Activated CD8-positive, alpha-beta memory T cell treated with anti-CD3 and anti-CD28 coated beads, Interleukin-2, amount 50 U/mL, for 24 hours (primary cell): ENCODE measurements at regions not wholly inside any gene's neighbourhood (a gene's known extent, or its start where the extent isn't known, plus 50 kb on each side); places are given as distances from the start of the nearest gene placed in this dataset.
"Not testable (repeated sequence)": the region's sequence is repeated elsewhere in the genome, so short reads cannot be mapped to it uniquely, and the experiment has no call there.

ENCODE experiments used
- DNase-seq: peaks from one replicate; pipeline ENCODE4 v3.0.0-alpha.2; 2020; ENCODE audit errors: extremely low read depth

DNA sequence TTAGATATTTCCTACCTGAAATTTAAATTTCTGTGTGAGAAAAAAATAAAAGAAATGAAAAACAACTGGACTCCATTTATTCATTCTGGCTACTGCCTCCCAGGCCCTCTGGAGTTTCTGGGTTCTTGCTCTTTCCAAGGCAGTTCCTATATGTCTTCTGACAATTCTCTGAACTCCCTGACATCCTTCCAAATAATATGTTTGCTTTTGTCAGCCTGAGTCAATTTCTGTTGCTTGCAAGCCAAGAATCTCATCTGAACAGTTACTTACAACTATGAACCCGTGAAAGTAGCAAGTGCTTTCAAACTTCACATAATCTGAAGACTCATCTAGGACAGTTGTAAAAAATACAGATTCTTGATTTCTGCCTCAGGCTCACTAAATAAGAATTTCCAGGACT lies 216.7 kb upstream of the NPVF start:
- DNase-seq, result no peak

DNA sequence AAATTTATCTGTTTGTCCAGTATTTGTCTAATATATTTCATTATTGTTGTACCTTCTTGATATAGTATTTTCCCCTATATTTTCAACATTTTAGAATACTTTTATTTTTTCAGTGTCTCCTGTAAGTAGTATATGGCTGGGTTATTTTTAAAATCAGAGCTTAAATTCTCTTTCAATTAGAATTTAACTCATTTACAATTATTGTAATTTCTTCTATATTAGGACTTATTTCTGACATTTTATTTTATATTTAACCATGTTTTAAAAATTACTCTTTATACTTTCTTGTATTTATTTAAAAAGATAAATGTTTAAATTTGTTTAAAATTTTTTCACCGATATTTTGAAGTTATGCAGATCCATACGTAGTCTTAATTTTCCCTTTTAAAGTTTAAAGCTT lies 220.0 kb upstream of the NPVF start:
- no peak for DNase-seq

DNA sequence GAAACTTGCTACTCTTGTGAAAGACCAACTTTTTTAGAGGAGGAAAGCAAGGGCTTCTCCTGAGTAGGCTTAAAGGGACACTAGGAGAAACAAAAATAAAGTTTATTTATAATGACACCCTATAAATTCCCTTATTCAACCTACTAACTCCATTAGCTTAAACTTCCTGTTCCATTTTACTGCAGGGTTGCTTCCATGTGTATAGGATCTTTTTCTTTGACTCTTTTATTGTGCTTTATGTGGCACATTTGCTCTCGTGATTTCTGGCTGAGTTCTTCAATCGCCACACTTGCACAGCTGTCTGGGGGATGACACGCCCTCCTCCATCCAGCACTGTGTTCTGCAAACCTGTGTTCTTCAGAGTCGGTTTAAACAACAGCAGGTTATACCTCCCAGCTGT lies 225.7 kb upstream of the NPVF start:
- no peak for DNase-seq

DNA sequence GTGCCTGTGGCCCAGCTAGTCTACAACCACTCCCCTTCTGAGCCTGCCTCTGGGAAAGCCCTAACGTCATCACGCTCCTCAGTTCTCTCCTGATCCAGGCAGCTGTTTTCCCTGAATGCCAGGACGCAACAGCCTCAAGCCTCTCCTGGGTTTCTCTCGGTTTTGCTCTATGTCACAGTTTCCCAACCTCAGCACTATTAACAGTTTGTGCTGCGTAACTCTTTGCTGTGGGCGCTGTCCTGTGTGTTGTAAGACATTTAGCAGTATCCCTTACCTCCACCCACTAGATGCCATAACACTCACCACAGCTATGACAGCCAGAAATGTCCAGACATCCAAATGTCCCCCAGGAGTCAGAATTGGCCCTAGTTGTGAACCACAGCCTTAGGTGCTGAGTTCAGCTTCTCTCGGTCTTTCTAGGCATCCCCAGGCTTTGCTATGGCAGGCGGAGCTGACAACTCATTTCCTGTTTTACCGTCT lies 226.3 kb upstream of the NPVF start:
- no peak for DNase-seq

DNA sequence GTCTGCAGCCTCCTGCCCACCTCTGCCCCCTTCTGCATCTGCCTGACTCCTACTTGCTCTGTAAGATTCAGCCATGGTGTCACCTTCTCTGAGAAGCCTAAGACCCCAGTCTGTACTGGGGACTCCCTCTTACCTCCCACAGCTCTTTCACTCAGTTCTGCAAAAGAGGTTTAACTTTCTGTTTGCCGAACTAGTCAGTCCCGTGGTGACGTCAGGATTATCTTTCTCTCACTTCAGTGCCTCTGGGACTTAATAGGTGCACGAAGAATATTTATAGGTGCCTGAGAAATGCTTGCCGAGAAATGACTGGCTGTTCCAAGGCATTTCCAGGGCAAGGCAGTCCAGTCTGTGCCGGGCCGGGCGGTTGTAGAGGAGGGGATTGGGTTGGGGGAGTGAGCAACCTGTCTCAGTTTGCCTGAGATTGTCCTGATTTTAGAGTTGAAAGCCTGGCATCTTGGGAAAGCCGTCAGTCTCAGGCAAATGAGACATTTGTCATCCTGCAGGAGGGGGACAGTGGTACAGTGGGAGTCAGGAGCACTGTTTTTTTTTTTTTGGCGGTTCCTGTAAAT lies 227.5 kb upstream of the NPVF start:
- no peak for DNase-seq

DNA sequence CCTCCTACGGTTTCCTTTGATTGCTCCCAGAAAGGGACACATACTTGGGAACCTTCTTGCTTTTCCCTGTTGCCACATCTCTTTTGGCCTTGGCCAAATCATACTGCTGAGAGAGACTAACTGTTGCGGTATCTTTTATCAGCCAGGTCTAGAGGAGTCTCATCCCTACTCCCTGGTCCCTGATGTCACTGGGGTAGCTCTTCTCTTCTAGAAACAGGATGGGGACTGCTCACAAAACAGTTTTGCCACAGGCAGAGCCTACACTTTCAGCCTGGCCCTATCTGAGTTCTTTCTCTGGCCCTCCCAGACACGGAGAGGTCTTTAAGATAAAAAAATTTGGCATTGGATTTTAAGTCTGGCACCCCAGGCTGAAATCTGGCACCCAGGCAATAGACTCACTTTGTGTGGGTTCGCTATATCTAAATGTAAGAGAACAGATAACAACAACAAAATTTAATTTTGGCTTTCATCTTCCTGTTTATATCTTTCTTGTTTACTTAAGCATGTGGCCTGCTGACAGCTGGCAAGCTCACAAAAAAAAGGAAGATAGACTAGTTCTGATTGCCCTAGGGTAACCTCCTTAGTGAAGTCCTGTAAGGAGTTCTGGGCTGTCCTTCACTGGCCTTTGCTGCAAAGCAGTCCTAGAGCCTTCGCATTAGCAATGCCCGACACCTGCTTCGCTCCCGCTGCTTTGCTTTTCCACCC lies 228.3 kb upstream of the NPVF start:
- no peak for DNase-seq

DNA sequence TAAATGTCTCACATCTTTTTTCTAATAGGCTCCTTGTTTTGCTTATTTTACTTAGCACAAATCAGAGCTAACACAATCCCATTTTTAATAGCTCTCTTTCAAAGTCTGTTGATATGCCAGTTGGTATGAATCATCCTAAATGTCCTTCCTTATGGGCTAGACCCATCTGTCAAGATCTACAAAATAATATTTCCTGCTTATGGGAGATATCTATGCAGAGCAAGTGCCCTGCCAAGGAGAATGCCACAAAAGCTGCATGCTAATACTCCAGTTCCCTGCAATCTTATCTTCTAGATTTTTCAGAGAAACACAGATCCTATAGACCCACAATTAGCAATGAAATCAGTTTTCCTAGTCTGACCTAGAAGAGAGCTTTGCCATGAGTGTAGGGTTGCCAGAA lies 230.8 kb upstream of the NPVF start:
- DNase-seq, result no peak

DNA sequence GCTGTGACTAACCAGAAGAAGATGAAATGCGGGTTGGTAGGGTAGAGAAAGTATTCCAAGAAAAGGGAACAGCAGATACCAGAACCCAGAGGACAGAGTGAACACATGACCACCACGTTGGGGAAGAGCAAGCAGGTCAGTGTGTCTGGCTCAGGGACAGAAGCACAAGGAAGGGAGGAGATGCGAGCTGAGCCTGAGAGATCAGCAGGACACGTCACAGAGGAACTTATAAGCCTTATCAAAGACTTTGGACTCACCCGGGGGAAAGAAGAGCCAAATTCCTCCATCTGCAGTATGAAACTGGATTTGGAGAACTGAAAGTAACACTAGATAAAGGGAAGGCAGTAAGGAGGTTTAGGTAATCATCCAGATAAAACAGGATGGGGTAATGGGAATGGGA lies 232.1 kb upstream of the NPVF start:
- DNase-seq, result no peak

DNA sequence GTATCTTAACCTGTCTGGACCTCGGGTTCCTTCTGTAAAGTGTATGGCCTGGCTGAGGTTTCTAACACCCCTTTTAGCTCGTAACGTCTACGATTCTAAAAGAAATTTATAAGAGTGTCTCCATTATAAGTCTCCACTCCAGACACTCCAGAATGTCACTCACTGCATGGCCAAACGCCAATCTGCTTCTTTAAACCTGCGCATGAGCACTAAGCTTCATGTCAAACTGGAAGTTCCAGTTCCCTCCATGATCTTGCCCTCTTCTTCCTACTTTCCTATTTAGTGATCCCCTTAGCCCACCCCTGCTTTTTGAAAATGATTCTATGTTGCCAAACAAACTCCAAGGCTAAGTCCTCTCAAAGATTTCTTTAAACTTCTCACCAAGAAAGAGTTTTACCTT lies 241.4 kb upstream of the NPVF start:
- no peak for DNase-seq

DNA sequence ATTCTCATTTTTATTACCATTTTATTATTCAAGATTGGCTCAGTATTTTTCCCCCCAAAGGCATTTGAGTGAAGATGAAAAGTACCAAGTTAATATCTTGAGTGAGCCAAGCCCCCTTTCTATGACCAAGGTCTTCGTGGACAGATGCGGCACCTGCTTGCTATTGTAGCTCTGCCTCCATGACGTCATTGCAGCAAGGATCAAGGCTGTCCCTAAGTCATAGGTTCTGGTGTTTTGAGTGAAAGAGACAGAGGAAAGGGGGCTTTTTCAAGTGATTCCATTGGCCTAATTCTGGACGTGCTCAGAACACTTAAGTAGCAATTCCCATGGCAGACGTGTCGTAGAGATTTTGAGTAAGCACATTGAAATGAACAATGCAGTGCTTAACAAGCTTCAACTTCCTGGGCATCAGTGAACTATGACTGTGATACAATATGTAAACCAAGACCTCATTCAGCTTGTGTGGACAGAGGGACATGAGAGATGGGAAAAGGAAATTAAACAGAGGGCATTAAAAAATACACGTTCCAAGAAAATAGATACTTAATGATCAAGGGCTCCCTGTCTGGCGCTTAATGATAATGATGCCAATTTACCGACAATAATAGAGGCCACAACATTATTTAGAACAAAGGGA lies 248.7 kb upstream of the NPVF start:
- DNase-seq, result no peak

DNA sequence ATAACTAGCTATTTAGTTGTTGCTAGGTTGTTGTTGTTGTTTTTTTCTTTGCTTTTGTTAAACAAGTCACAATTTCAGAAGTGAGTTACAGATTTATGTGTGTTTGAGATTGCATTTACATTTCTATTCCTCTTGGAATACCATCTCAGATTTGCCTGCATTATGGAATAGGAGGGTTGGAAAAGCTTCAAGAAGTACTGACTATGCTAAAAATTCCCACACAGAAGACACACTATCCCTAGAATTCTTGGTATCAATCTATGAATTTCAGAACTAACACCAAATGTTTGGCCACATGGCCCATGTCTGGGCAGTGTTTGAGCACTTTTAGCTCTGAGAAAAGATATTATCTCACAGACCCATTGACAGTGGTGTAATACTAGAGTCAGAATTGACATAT lies 249.9 kb upstream of the NPVF start:
- DNase-seq, result not testable (repeated sequence)

DNA sequence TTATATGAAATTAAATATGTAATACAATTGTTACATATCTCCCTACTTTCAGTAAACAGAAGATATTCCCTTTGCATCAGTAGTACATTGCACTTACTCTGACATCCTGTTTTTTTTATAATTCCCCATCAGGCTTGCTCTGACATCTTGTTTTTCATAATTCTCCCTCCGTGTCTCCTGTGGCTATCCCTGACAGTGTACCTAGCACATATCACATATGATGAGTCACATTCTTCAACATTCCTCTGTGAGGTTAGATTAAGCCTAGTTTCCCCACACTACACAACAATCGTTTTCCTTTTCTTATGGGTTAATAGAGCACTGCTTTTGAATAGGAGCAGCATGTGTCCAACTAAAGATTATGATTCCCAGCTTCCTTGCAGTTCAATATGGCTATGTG lies 250.6 kb upstream of the NPVF start:
- DNase-seq, result no peak

DNA sequence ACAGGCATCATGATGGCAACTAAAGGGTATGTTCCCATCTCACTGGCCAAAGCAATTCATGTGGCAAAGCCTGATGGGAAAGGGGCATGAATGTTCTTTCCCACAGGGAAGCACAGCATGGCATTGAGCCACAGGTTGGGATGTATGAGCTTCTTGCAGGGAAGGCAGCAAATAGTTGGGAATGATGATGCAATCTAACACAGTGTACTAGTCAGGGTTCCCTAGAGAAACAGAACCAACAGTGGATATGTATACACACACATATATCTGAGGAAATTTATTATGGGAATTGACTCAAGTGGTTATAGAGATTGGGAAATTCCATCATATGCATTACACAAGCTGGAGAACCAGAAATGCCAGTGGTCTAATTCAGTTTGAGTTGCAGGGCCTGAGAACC lies 253.6 kb upstream of the NPVF start:
- DNase-seq, result no peak

DNA sequence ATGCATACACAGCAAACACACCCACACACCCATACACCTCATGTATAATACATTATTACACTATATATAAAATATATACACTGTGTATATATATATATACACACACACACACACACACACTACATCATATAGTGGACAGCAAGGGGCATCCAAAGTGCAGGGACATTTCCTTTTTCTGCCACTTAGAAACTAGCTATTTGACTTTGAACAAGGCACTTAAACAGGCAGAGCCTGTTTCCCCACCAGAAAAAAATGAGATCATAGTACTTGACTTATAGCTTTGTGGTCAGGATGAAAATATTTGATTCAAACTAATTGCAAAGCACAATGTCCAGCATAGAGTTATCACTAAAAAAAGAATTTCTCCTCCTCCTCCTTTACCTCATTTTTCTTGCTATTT lies 254.3 kb upstream of the NPVF start:
- DNase-seq, result no peak

DNA sequence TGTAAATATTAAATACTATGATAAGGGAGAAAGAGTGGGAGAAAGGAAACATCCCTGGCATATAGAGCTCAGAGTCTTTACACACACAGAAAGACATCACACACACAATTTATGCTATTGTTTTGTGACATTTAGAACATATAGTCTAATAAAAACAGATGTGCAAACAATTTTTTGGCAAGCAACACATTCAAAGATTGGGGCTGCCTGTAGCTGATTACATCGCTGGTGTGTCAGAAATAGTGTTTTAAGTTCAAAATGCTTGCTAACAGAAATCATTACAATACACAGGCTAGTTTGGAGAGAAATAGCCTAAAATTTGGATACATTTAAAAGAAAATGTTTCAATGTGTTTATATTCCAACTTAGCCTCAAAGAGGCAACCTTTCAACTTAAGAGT lies 256.7 kb upstream of the NPVF start:
- DNase-seq, result no peak

DNA sequence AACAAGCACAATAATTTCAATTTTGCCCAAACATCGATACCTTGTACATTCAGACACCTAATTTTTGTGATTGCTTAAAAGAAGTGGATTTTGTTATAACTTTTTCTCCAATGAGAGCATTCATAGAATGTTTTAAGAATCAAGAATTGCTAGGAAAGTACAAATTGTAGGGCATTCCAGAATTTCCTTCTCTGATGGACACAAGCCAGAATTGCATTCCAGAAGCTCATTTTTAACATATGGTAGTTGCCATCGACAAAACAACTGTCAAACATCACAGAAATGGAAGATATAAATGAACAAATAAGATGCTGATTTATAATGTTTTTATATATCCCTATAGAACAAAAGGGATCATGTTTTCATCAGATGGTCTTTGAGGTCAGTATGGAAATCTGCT lies 258.4 kb upstream of the NPVF start:
- DNase-seq, result no peak

DNA sequence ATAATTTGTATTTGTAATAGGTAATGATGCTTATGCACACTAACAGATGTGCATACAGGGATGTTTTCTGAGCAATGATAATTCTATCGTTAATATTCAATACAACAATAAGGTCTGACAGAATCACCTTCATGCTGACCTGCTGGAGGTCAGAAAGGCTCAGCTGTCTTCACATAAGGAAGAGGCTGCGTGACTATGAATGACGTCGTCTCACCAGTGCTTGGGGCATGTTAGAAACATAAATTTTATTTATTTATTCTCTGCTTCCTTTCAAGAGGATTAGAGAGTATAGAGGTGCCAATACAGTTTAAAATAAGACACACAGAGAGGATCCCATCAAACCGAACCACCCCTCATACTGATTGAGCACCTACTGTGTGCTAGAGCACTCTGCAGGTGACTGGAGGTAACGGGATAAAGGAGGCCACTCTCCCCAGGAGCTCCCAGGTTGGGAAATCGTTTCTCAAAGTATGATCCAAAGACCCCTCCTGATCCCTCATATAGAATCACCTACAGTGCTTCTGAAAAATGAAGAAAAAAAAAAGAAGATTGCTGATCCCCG lies 265.6 kb upstream of the NPVF start:
- DNase-seq, result no peak

DNA sequence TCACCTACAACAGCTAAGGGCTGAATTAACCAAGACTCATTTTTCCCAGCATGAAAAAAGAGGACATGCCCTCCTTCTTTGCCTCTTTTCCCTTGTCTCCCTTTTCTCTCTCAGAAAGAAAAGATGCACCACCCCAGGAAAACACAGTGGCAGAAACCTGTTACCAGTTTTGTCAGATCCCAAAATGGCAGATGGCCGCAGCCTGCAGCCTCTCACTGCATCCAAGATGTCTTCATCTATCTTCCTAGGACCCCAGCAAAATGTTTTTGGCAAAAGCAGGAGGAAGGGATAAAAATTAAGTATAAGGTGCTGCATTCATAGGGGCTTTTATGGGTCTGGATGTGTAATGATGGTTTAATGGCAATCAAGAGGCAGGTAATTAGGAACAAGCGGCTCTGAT lies 266.6 kb upstream of the NPVF start:
- DNase-seq, result no peak

DNA sequence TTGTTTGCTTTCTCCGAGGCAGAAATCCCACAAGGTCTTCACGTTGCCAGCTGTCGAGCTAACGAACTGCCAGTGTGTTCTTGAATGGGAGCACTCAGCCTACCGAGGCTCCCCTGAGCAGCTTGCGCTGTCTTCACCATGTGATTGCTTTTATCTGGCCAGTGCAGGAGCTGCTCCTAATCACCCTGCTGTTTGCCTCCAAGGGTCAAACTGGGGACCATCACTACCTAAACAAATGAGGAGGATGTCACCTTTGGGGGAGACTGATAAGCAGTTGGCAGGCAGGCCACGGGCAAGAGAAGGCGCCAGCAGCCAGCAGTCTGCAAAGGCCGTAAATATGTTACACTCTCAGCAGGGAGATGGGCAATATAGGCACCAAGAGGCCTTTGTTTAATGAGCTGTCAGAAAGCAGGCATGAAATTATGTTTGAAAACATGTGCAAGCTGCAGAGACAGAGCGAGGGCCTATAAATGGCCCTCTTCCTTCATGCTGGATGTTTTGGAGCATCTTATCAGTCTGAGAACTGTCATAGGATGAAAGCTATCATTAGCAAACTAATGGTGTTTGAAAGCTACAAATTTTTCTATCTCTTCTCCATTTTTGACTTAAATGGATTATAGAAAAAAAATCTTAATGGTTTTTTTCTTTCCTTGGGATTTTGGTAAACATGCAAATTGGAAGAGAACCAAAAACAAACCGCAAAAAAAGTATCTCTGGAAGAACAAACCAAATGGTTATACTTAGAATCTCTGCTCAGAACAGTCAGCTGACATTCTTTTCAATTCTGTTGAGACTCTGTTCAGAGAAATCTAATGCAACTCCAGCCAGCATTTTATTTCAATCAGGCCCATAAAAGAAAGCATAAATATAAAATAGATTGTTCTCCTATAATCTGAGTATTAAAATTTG lies 267.3 kb upstream of the NPVF start:
- DNase-seq, result no peak

DNA sequence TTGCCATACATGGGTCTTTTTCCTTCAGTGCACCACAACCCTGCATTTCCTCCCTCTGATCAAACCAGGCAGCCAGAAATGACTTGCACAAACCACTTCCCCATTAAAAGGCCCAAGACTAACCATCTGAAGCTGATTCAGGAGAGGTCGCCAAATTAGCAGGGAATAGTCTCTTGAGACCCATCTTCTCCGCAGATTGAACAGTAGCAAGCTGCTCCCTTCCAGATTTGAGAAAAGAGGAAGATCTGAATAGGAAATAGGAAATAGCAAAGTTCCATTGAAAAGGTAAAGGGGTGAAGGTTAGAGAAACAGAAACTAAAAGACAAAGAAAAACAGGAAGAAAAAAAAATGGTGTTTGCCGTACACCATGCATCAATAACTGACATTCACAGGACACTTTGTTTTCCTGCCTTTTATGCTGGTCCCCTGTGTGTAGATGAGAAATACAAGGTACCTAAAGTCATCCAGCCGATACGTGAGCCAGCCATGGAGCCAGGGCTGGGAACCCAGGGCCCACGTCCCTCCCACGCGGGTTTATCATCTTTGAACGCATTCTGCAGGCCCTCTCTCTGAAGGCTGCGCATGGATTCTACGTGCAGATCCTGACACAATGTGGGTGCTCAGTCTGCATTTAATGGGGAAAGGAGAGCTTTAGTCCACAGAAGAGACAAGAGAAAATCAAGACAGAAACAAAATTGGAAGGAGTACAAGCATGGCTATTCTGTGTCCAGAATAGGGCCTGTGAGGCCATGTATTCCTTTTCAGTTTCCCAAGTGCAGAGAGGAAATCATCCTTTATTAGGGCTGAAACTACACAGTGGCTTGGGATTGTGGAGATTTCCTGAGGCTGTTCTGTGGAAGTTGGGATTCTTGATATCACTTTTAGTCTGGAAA lies 268.4 kb upstream of the NPVF start:
- no peak for DNase-seq

DNA sequence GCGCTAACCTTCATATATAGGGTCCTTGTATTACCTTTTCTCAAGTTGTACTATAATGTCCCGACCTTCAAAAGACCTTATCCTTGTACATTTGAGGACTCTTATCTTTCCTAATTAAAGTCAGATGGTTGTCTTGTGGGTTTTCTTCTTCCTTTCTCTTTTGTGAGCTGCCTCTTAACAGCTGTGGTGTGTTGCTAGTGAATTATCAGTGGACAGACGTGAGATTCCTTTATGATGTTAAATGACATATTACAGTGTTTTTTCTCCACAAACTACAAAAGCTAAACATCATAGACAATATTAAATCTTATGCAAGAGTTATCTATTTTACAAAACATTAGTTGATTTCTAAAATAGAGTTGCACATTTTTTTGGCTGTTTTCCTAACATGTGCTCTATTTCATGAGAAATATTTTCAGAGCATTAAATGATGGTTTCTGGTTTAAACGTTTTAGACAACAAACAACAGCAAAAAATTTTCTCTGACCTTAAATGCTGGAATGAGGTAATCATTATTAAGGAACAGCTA lies 272.2 kb upstream of the NPVF start:
- no peak for DNase-seq
